ENCODE measurements at regions not wholly inside any gene's neighbourhood (a gene's known extent, or its start where the extent isn't known, plus 50 kb on each side); places are given as distances from the start of the nearest gene placed in this dataset.

GRCh38 chr14:55973911-55974630 lies 144.1 kb upstream of the PELI2 start:
- TF ChIP-seq CTCF (IDR thresholded peaks at IDR 0.05; ENCODE audit: extremely low read depth in 1 of 2, insufficient read depth in 1 of 2, low read depth in 1 of 2, low read length in 2 of 2) = no peak
- no peak for TF ChIP-seq JUN (IDR thresholded peaks at IDR 0.05; ENCODE audit: borderline replicate concordance, insufficient read depth, insufficient read length, low read depth)
- TF ChIP-seq POLR2A (IDR thresholded peaks at IDR 0.05; ENCODE audit: low read depth, low read length) = no peak
- no peak for TF ChIP-seq MAX (IDR thresholded peaks at IDR 0.05; ENCODE audit: insufficient read depth, insufficient read length)
